ENCODE measurements at regions not wholly inside any gene's neighbourhood (a gene's known extent, or its start where the extent isn't known, plus 50 kb on each side); places are given as distances from the start of the nearest gene placed in this dataset.

DNA sequence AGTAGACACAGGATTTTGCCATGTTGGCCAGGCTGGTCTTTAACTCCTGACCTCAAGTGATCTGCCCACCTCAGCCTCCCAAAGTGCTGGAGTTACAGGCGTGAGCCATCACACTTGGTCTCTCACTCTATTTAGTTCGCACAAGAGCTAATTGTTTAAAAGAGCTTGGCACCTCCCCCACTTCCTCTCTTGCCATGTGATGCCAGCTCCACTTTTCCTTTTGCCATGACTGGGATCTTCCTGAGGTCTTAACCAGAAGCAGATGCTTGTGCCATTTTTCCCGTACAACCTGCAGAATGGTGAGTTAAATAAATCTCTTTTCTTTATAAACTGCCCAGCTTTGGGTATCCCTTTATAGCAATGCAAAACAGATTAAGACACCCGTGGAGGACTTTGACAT lies 200.1 kb upstream of the FRMD6 start:
- TF ChIP-seq, protein P1, sequence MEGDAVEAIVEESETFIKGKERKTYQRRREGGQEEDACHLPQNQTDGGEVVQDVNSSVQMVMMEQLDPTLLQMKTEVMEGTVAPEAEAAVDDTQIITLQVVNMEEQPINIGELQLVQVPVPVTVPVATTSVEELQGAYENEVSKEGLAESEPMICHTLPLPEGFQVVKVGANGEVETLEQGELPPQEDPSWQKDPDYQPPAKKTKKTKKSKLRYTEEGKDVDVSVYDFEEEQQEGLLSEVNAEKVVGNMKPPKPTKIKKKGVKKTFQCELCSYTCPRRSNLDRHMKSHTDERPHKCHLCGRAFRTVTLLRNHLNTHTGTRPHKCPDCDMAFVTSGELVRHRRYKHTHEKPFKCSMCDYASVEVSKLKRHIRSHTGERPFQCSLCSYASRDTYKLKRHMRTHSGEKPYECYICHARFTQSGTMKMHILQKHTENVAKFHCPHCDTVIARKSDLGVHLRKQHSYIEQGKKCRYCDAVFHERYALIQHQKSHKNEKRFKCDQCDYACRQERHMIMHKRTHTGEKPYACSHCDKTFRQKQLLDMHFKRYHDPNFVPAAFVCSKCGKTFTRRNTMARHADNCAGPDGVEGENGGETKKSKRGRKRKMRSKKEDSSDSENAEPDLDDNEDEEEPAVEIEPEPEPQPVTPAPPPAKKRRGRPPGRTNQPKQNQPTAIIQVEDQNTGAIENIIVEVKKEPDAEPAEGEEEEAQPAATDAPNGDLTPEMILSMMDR (IDR thresholded peaks at IDR 0.05; ENCODE audit: unreplicated experiment), result no peak
- H3K36me3 Mint-ChIP-seq, result no peaks in the 10 kb centered on the region
- H3K4me3 Mint-ChIP-seq, result no peak overlapping the region
- DNase-seq (ENCODE audit: low spot score in 2 of 2, unreplicated experiment in 2 of 2), result no peak
- H3K9me3 Mint-ChIP-seq, result peaks cover 2% of the 10 kb centered on the region
- H3K27ac Mint-ChIP-seq, result no peak overlapping the region
- no peaks in the 10 kb centered on the region for H3K27me3 Mint-ChIP-seq (ENCODE audit: low read depth)
- peaks cover 6% of the 10 kb centered on the region for H3K4me1 Mint-ChIP-seq

GRCh38 chr14:51453869-51454268 lies 197.8 kb upstream of the FRMD6 start:
- TF ChIP-seq, protein P1 (IDR thresholded peaks at IDR 0.05; ENCODE audit: unreplicated experiment), result no peak
- Mint-ChIP-seq H3K27ac (no peak overlapping the region), H3K36me3 (no peaks in the 10 kb centered on the region), H3K4me3 (no peak overlapping the region), H3K9me3 (peaks cover 14% of the 10 kb centered on the region), H3K27me3 (ENCODE audit: low read depth) (no peaks in the 10 kb centered on the region), H3K4me1 (peaks cover 7% of the 10 kb centered on the region)
- no peak for DNase-seq (ENCODE audit: low spot score in 2 of 2, unreplicated experiment in 2 of 2)

GRCh38 chr14:51454351-51454750 lies 197.4 kb upstream of the FRMD6 start:
- H3K4me3 Mint-ChIP-seq, result no peak overlapping the region

GRCh38 chr14:51455041-51455835 lies 196.5 kb upstream of the FRMD6 start:
- H3K36me3 Mint-ChIP-seq, result no peaks in the 10 kb centered on the region
- H3K27me3 Mint-ChIP-seq (ENCODE audit: low read depth), result no peaks in the 10 kb centered on the region
- peaks cover 14% of the 10 kb centered on the region for H3K9me3 Mint-ChIP-seq
- no peak for DNase-seq (ENCODE audit: low spot score in 2 of 2, unreplicated experiment in 2 of 2)
- H3K27ac Mint-ChIP-seq, result no peak overlapping the region
- no peak overlapping the region for H3K4me3 Mint-ChIP-seq
- TF ChIP-seq, protein P1 (IDR thresholded peaks at IDR 0.05; ENCODE audit: unreplicated experiment), result no peak
- H3K4me1 Mint-ChIP-seq, result peaks cover 3% of the 10 kb centered on the region

More at GRCh38 chr14:51454351-51454750, 197.4 kb upstream of the FRMD6 start:
- Mint-ChIP-seq H3K9me3 (peaks cover 14% of the 10 kb centered on the region), H3K36me3 (no peaks in the 10 kb centered on the region), H3K27ac (no peak overlapping the region), H3K27me3 (ENCODE audit: low read depth) (no peaks in the 10 kb centered on the region), H3K4me1 (peaks cover 3% of the 10 kb centered on the region)
- DNase-seq (ENCODE audit: low spot score in 2 of 2, unreplicated experiment in 2 of 2), result no peak
- TF ChIP-seq, protein P1 (IDR thresholded peaks at IDR 0.05; ENCODE audit: unreplicated experiment), result no peak

- no peak overlapping the region for H3K4me3 Mint-ChIP-seq
- TF ChIP-seq, protein P1 (IDR thresholded peaks at IDR 0.05; ENCODE audit: unreplicated experiment), result no peak
- H3K27ac Mint-ChIP-seq, result no peak overlapping the region
- H3K36me3 Mint-ChIP-seq, result no peaks in the 10 kb centered on the region
- no peaks in the 10 kb centered on the region for H3K27me3 Mint-ChIP-seq (ENCODE audit: low read depth)
- peaks cover 11% of the 10 kb centered on the region for H3K4me1 Mint-ChIP-seq
- H3K9me3 Mint-ChIP-seq, result peaks cover 14% of the 10 kb centered on the region
- no peak for DNase-seq (ENCODE audit: low spot score in 2 of 2, unreplicated experiment in 2 of 2)
These were observed 193.7 kb upstream of the FRMD6 start for GRCh38 chr14:51457843-51458562.
